ENCODE measurements at regions not wholly inside any gene's neighbourhood (a gene's known extent, or its start where the extent isn't known, plus 50 kb on each side); places are given as distances from the start of the nearest gene placed in this dataset.
"Not testable (repeated sequence)": the region's sequence is repeated elsewhere in the genome, so short reads cannot be mapped to it uniquely, and the experiment has no call there.

GRCh38 chr1:173269490-173270230 lies 62.5 kb upstream of the TNFSF4 start:
- H3K36me3 ChIP-seq (ENCODE audit: insufficient read depth, low read length), result no peaks in the 10 kb centered on the region
- no peaks in the 10 kb centered on the region for H3K4me1 ChIP-seq (ENCODE audit: insufficient read depth, low read length)
- H3K4me3 ChIP-seq (ENCODE audit: low read length), result no peak overlapping the region
- DNase-seq (no peak), ATAC-seq (ENCODE audit: poor library complexity) (no peak)
- Mint-ChIP-seq H3K4me1 (ENCODE audit: low read depth) (peaks cover 3% of the 10 kb centered on the region), H3K27me3 (no peaks in the 10 kb centered on the region), H3K4me3 (no peak overlapping the region), H3K36me3 (ENCODE audit: low read depth) (no peaks in the 10 kb centered on the region), H3K27ac (no peak overlapping the region), H3K9me3 (no peaks in the 10 kb centered on the region)
- TF ChIP-seq CTCF (IDR thresholded peaks at IDR 0.05), result no peak
- no peak overlapping the region for H3K27ac ChIP-seq (ENCODE audit: low read depth in 1 of 2, low read length in 2 of 2)
- ChIA-PET POLR2A (no interaction called here), CTCF (no interaction called here)
- intact Hi-C loops (cut with DNase I, micrococcal nuclease), result no loop called here
- H3K9me3 ChIP-seq (ENCODE audit: control insufficient read depth in 1 of 2, insufficient read depth in 1 of 2, low read length in 2 of 2), result no peaks in the 10 kb centered on the region
- H3K27me3 ChIP-seq (ENCODE audit: control insufficient read depth in 1 of 2, insufficient read depth in 2 of 2, low read length in 2 of 2), result no peaks in the 10 kb centered on the region

GRCh38 chr1:173270243-173270642 lies 63.1 kb upstream of the TNFSF4 start:
- no peak overlapping the region for H3K4me3 Mint-ChIP-seq
- no peak for TF ChIP-seq CTCF (IDR thresholded peaks at IDR 0.05)
- Histone ChIP-seq H3K9me3 (ENCODE audit: control insufficient read depth in 1 of 2, insufficient read depth in 1 of 2, low read length in 2 of 2) (no peaks in the 10 kb centered on the region), H3K27ac (ENCODE audit: low read depth in 1 of 2, low read length in 2 of 2) (no peak overlapping the region), H3K27me3 (ENCODE audit: control insufficient read depth in 1 of 2, insufficient read depth in 2 of 2, low read length in 2 of 2) (no peaks in the 10 kb centered on the region), H3K4me3 (ENCODE audit: low read length) (no peak overlapping the region), H3K36me3 (ENCODE audit: insufficient read depth, low read length) (no peaks in the 10 kb centered on the region), H3K4me1 (ENCODE audit: insufficient read depth, low read length) (no peaks in the 10 kb centered on the region)
- H3K36me3 Mint-ChIP-seq (ENCODE audit: low read depth), result no peaks in the 10 kb centered on the region
- peaks cover 3% of the 10 kb centered on the region for H3K4me1 Mint-ChIP-seq (ENCODE audit: low read depth)
- ATAC-seq (ENCODE audit: poor library complexity) (no peak), DNase-seq (no peak)
- ChIA-PET CTCF (no interaction called here), POLR2A (no interaction called here)
- no peaks in the 10 kb centered on the region for H3K9me3 Mint-ChIP-seq
- H3K27me3 Mint-ChIP-seq, result no peaks in the 10 kb centered on the region
- no peak overlapping the region for H3K27ac Mint-ChIP-seq
- intact Hi-C loops (cut with DNase I, micrococcal nuclease), result no loop called here

GRCh38 chr1:173271021-173271420 lies 63.9 kb upstream of the TNFSF4 start:
- DNase-seq; ATAC-seq (ENCODE audit: poor library complexity); H3K4me1 ChIP-seq (ENCODE audit: insufficient read depth, low read length); H3K27me3 ChIP-seq (ENCODE audit: control insufficient read depth in 1 of 2, insufficient read depth in 2 of 2, low read length in 2 of 2); H3K36me3 ChIP-seq (ENCODE audit: insufficient read depth, low read length); POLR2A ChIA-PET; H3K9me3 ChIP-seq (ENCODE audit: control insufficient read depth in 1 of 2, insufficient read depth in 1 of 2, low read length in 2 of 2); H3K27ac ChIP-seq (ENCODE audit: low read depth in 1 of 2, low read length in 2 of 2); H3K9me3 Mint-ChIP-seq; CTCF ChIA-PET; H3K4me3 ChIP-seq (ENCODE audit: low read length); H3K27ac Mint-ChIP-seq; H3K4me3 Mint-ChIP-seq; H3K36me3 Mint-ChIP-seq (ENCODE audit: low read depth); H3K27me3 Mint-ChIP-seq; H3K4me1 Mint-ChIP-seq (ENCODE audit: low read depth); intact Hi-C loops (cut with DNase I, micrococcal nuclease): not testable (repeated sequence)

- intact Hi-C loops (cut with DNase I, micrococcal nuclease), result no loop called here
- ATAC-seq (ENCODE audit: poor library complexity) (no peak), DNase-seq (no peak)
- Histone ChIP-seq H3K27me3 (ENCODE audit: control insufficient read depth in 1 of 2, insufficient read depth in 2 of 2, low read length in 2 of 2) (no peaks in the 10 kb centered on the region), H3K4me1 (ENCODE audit: insufficient read depth, low read length) (no peaks in the 10 kb centered on the region), H3K36me3 (ENCODE audit: insufficient read depth, low read length) (no peaks in the 10 kb centered on the region), H3K4me3 (ENCODE audit: low read length) (no peak overlapping the region), H3K9me3 (ENCODE audit: control insufficient read depth in 1 of 2, insufficient read depth in 1 of 2, low read length in 2 of 2) (no peaks in the 10 kb centered on the region), H3K27ac (ENCODE audit: low read depth in 1 of 2, low read length in 2 of 2) (no peak overlapping the region)
- POLR2A ChIA-PET, result no interaction called here
- H3K27me3 Mint-ChIP-seq, result no peaks in the 10 kb centered on the region
- H3K4me3 Mint-ChIP-seq, result no peak overlapping the region
- H3K27ac Mint-ChIP-seq, result no peak overlapping the region
- CTCF ChIA-PET, result no interaction called here
- no peak for TF ChIP-seq CTCF (IDR thresholded peaks at IDR 0.05)
- H3K9me3 Mint-ChIP-seq, result no peaks in the 10 kb centered on the region
- H3K36me3 Mint-ChIP-seq (ENCODE audit: low read depth), result no peaks in the 10 kb centered on the region
- no peaks in the 10 kb centered on the region for H3K4me1 Mint-ChIP-seq (ENCODE audit: low read depth)
These were observed 68.4 kb upstream of the TNFSF4 start for GRCh38 chr1:173275496-173275895.
